KBM-7 (cell line): ENCODE measurements at regions not wholly inside any gene's neighbourhood (a gene's known extent, or its start where the extent isn't known, plus 50 kb on each side); places are given as distances from the start of the nearest gene placed in this dataset.
A peak's percentile ranks its signal among the peaks of the same experiment; 100 is the strongest.
"Not testable (repeated sequence)": the region's sequence is repeated elsewhere in the genome, so short reads cannot be mapped to it uniquely, and the experiment has no call there.

Experiments used
- DNase-seq: peaks from one replicate; pipeline ENCODE4 v3.0.0-alpha.2; 2015
- in situ Hi-C: fragments of 300-500 bp; cut with MboI; formaldehyde crosslinking; loops from 2 replicates; pipeline ENCODE4 v1.14.3; 2020; ENCODE audit warnings: low sequenced_read_pairs, low pct_unique_long_range_greater_than_20kb, mixed read lengths

- in situ Hi-C loops: no loop called here
- peak; percentile 13 for DNase-seq
Observed at GRCh38 chr7:94294471-94295131, 100.1 kb upstream of the COL1A2 start.

GRCh38 chr7:94295850-94296249 lies 98.8 kb upstream of the COL1A2 start:
- in situ Hi-C loops: no loop called here

GRCh38 chr7:94296881-94297280 lies 97.8 kb upstream of the COL1A2 start:
- in situ Hi-C loops: no loop called here
- DNase-seq: no peak

More at GRCh38 chr7:94295850-94296249, 98.8 kb upstream of the COL1A2 start:
- DNase-seq: no peak

DNA sequence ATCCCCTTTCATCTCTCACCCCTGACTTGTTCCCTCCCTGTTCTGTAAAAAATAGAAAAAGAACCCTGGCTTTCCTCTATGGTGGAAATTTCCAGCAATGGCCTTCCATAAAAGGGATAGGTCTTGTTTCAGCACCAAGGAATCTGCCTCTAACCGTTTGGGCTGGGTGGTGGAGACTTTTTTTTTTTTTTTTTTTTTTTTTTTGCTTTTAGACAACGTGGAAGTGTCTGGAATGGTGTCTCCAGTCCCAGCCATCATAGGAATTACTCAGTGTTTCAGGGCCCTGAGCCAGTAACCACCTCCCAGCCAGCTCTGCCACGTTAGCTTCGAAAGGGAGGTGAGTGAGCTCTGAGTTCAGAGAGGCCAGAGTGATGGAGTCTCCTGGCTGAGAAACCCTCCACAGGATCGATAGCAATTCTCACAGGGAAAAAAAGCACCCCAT lies 97.3 kb upstream of the COL1A2 start:
- DNase-seq: no peak
- in situ Hi-C loops: no loop called here

GRCh38 chr7:94298943-94299342 lies 95.8 kb upstream of the COL1A2 start:
- in situ Hi-C loops: no loop called here

GRCh38 chr7:94300176-94300835 lies 94.4 kb upstream of the COL1A2 start:
- no peak for DNase-seq
- in situ Hi-C loops: no loop called here

More at GRCh38 chr7:94298943-94299342, 95.8 kb upstream of the COL1A2 start:
- no peak for DNase-seq

DNA sequence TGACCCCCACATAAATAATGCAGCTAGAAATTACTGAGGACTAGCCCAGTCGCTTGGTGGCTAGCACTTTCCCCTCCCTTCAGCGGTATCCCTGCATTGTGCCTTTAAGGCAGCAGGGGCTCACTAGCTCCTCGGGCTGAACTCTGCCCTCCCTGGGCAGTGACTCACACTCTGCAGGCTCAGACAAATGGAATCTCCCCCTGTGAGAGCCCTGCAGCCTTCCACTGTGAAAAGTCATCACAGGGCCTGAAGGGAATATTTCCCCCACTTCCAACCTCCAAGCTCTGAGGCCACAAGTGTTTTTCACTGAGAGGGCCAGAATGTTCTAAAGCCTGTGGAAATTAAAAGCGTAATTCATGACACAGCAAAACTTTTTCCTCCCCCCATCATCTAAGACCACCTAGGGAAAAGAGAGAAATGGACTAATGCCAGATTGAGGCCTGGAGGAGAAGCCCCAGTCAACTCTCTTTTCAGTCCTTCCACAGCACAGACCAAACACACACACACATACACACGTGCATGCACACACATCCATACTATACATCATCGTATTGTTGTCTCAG lies 93.6 kb upstream of the COL1A2 start:
- in situ Hi-C loops: no loop called here
- DNase-seq: no peak

GRCh38 chr7:94303118-94303517 lies 91.6 kb upstream of the COL1A2 start:
- no peak for DNase-seq
- in situ Hi-C loops: no loop called here

- in situ Hi-C loops: no loop called here
- DNase-seq: no peak
Observed at GRCh38 chr7:94303695-94304094, 91.0 kb upstream of the COL1A2 start.

- no peak for DNase-seq
- in situ Hi-C loops: no loop called here
Observed at GRCh38 chr7:94304878-94305277, 89.8 kb upstream of the COL1A2 start.

DNA sequence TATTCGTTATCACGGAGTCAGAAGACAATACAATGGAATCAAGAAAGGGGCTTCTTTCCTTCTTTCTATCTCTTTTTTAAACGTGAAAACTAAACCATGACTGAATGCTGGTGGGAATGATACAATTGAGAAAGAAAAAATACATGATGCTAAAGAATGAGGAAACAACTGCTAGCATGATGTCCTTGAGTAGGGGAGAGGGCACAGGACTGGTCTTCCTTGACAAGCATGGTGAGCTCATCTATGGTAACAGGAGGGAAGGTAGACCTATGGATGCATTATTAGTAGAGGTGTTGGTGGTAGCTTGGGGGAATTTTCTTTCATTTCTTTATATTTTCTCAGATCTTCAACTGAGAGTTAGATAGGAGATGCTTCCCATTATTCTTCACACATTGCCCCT lies 88.9 kb upstream of the COL1A2 start:
- in situ Hi-C loops: no loop called here
- no peak for DNase-seq

DNA sequence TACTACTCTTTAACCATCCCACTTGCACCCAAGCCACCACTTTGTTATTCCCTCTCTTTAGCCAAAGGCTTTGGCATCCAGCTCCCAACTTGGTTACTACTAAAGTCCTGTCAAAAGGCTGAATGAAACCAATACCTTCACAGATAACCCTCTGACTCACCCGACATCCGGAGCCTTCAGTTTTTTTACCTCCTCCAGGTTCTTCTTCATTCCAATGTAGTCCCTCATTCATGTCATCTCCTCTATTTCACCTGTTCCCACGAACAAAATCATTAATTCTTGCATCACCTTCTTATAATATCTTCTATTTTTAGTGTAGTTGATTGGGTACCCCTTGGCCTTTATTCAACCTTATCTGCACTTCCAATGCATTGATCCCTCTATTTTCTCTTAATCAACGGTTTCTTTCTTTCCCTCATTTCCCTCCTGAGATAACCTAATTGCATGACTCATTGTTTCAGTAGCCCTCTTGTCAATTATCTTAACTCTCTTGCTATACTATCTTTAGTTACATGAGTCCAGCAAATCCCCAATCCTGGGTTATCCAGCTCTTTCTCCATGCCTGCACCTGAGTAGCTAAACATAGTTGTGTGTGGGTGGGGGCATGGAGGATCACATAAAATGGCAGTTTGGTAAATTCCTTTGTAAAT lies 87.2 kb upstream of the COL1A2 start:
- in situ Hi-C loops: no loop called here
- no peak for DNase-seq

GRCh38 chr7:94311515-94311914 lies 83.2 kb upstream of the COL1A2 start:
- no peak for DNase-seq
- in situ Hi-C loops: no loop called here

GRCh38 chr7:94313926-94314325 lies 80.8 kb upstream of the COL1A2 start:
- DNase-seq: no peak
- in situ Hi-C loops: no loop called here

GRCh38 chr7:94314413-94315410 lies 80.0 kb upstream of the COL1A2 start:
- DNase-seq: no peak
- in situ Hi-C loops: no loop called here

DNA sequence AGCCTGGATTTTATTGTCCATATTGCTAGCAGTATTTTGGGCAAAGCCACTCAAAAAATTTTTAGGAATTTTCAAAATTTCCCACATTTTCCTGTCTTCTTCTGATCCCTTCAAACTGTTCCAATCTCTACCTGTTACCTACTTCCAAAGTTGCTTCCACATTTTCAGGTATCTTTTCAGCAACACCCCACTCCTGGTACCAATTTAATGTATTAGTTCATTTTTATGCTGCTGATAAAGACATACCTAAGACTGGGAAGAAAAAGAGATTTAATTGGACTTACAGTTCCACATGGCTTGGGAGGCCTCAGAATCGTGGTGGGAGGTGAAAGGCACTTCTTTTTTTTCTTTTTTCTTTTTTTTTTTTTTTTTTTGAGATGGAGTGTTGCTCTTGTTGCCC lies 73.6 kb upstream of the COL1A2 start:
- in situ Hi-C loops, DNase-seq: not testable (repeated sequence)

- in situ Hi-C loops: no loop called here
- no peak for DNase-seq
Observed at GRCh38 chr7:94323844-94324243, 70.9 kb upstream of the COL1A2 start.

GRCh38 chr7:94324380-94325121 lies 70.1 kb upstream of the COL1A2 start:
- DNase-seq: no peak
- in situ Hi-C loops: no loop called here
